Hepatocyte (in vitro differentiated cells): ENCODE measurements at regions not wholly inside any gene's neighbourhood (a gene's known extent, or its start where the extent isn't known, plus 50 kb on each side); places are given as distances from the start of the nearest gene placed in this dataset.

Source experiments
- DNase-seq: peaks from one replicate; pipeline ENCODE4 v3.0.0-alpha.2; 2016; ENCODE audit warnings: low spot score
- H2AFZ ChIP-seq: fragments of 200-600 bp; sonication (generic); 2 replicates; pipeline ENCODE4 v1.6.0; 2016; ENCODE audit warnings: antibody characterized with exemption, mild to moderate bottlenecking
- H3K27ac ChIP-seq: fragments of 200-600 bp; sonication (generic); 2 replicates; pipeline ENCODE4 v1.5.1; 2016; ENCODE audit warnings: mild to moderate bottlenecking
- H3K27me3 ChIP-seq: fragments of 200-600 bp; sonication (generic); 2 replicates; pipeline ENCODE4 v1.6.1; 2016
- H3K36me3 ChIP-seq: fragments of 200-600 bp; sonication (generic); replicated peaks from 2 replicates; pipeline ENCODE4 v1.5.1; 2016; ENCODE audit warnings: low read depth; ENCODE audit not compliant: insufficient read depth
- H3K4me1 ChIP-seq: fragments of 200-600 bp; sonication (generic); 2 replicates; pipeline ENCODE4 v1.5.1; 2016; ENCODE audit warnings: mild to moderate bottlenecking, moderate library complexity; ENCODE audit not compliant: insufficient read depth
- H3K4me2 ChIP-seq: fragments of 200-600 bp; sonication (generic); 2 replicates; pipeline ENCODE4 v1.6.0; 2016
- H3K4me3 ChIP-seq: fragments of 200-600 bp; sonication (generic); 2 replicates; pipeline ENCODE4 v1.5.1; 2016; ENCODE audit warnings: mild to moderate bottlenecking
- H3K79me2 ChIP-seq: fragments of 200-600 bp; sonication (generic); 2 replicates; pipeline ENCODE4 v1.6.0; 2017; ENCODE audit warnings: mild to moderate bottlenecking
- H3K9me2 ChIP-seq: fragments of 200-600 bp; sonication (generic); replicated peaks from 2 replicates; pipeline ENCODE4 v1.6.0; 2017; ENCODE audit warnings: mild to moderate bottlenecking; ENCODE audit not compliant: insufficient read depth
- H3K9me3 ChIP-seq: fragments of 200-600 bp; sonication (generic); 2 replicates; pipeline ENCODE4 v1.5.1; 2016; ENCODE audit warnings: low read depth, mild to moderate bottlenecking
- H4K20me1 ChIP-seq: fragments of 200-600 bp; sonication (generic); 2 replicates; pipeline ENCODE4 v1.6.0; 2016; ENCODE audit warnings: mild to moderate bottlenecking; ENCODE audit not compliant: insufficient read depth, poor library complexity, severe bottlenecking
- CTCF ChIP-seq: fragments of 200-600 bp; sonication (generic); IDR thresholded peaks from 2 replicates; pipeline ENCODE4 v1.5.1; 2016; ENCODE audit warnings: antibody characterized with exemption, mild to moderate bottlenecking; ENCODE audit not compliant: poor library complexity
- EZH2 ChIP-seq: fragments of 200-600 bp; sonication (generic); IDR thresholded peaks from 2 replicates; pipeline ENCODE4 v1.6.1; 2016; ENCODE audit warnings: antibody characterized with exemption, mild to moderate bottlenecking, borderline replicate concordance
- EZH2phosphoT487 ChIP-seq: fragments of 200-600 bp; sonication (generic); IDR thresholded peaks from one replicate; pipeline ENCODE4 v1.6.1; 2018; ENCODE audit warnings: antibody characterized with exemption, mild to moderate bottlenecking, low read depth, moderate library complexity; ENCODE audit not compliant: unreplicated experiment, severe bottlenecking
- WGBS: methylation state at CpG from one replicate; pipeline ENCODE4 v1.1.6; 2016; ENCODE audit warnings: low lambda C conversion rate; ENCODE audit errors: missing lambda C conversion rate; 5-methylcytosine and 5-hydroxymethylcytosine counted together

- Histone ChIP-seq H3K27me3 (no peaks in the 10 kb centered on the region), H3K4me2 (no peak overlapping the region), H3K4me1 (peaks cover 7% of the 10 kb centered on the region), H4K20me1 (no peaks in the 10 kb centered on the region), H3K9me2 (no peaks in the 10 kb centered on the region), H3K79me2 (no peaks in the 10 kb centered on the region), H3K4me3 (no peak overlapping the region), H3K27ac (no peak overlapping the region), H2AFZ (no peak overlapping the region), H3K36me3 (no peaks in the 10 kb centered on the region), H3K9me3 (no peaks in the 10 kb centered on the region)
- no peak for TF ChIP-seq EZH2
- no peak for TF ChIP-seq EZH2phosphoT487
- TF ChIP-seq CTCF: no peak
- no peak for DNase-seq
- 100% methylated on average over 3 of the region's 4 CpGs for WGBS
Measured at GRCh38 chr4:38322714-38323113, 341.3 kb upstream of the KLF3 start.

GRCh38 chr4:38323141-38323641 is 340.8 kb upstream of the KLF3 start:
- Histone ChIP-seq H3K79me2 (no peaks in the 10 kb centered on the region), H3K36me3 (no peaks in the 10 kb centered on the region), H3K4me1 (peaks cover 7% of the 10 kb centered on the region), H3K4me3 (no peak overlapping the region), H3K27ac (no peak overlapping the region), H3K9me2 (no peaks in the 10 kb centered on the region), H3K9me3 (no peaks in the 10 kb centered on the region), H4K20me1 (no peaks in the 10 kb centered on the region), H3K27me3 (no peaks in the 10 kb centered on the region), H3K4me2 (no peak overlapping the region), H2AFZ (no peak overlapping the region)
- TF ChIP-seq EZH2phosphoT487 (no peak), EZH2 (no peak), CTCF (no peak)
- WGBS: 93% methylated on average over 4 of the region's 4 CpGs
- no peak for DNase-seq

GRCh38 chr4:38324861-38325628 is 339.0 kb upstream of the KLF3 start:
- H3K79me2 ChIP-seq: no peaks in the 10 kb centered on the region
- no peak overlapping the region for H2AFZ ChIP-seq
- no peaks in the 10 kb centered on the region for H3K9me3 ChIP-seq
- H3K9me2 ChIP-seq: no peaks in the 10 kb centered on the region
- H3K27me3 ChIP-seq: no peaks in the 10 kb centered on the region
- no peaks in the 10 kb centered on the region for H3K4me1 ChIP-seq
- 95% methylated on average over 31 of the region's 31 CpGs for WGBS
- no peaks in the 10 kb centered on the region for H4K20me1 ChIP-seq
- H3K27ac ChIP-seq: no peak overlapping the region
- H3K4me2 ChIP-seq: no peak overlapping the region
- H3K36me3 ChIP-seq: no peaks in the 10 kb centered on the region
- TF ChIP-seq CTCF (no peak), EZH2 (no peak), EZH2phosphoT487 (no peak)
- DNase-seq: no peak
- H3K4me3 ChIP-seq: no peak overlapping the region

GRCh38 chr4:38325629-38325913 is 338.4 kb upstream of the KLF3 start:
- Histone ChIP-seq H2AFZ (no peak overlapping the region), H3K27ac (no peak overlapping the region), H3K79me2 (no peaks in the 10 kb centered on the region), H3K27me3 (no peaks in the 10 kb centered on the region), H3K4me1 (no peaks in the 10 kb centered on the region), H3K9me2 (no peaks in the 10 kb centered on the region), H3K4me3 (no peak overlapping the region), H3K9me3 (no peaks in the 10 kb centered on the region), H4K20me1 (no peaks in the 10 kb centered on the region), H3K36me3 (no peaks in the 10 kb centered on the region), H3K4me2 (no peak overlapping the region)
- no peak for DNase-seq
- TF ChIP-seq EZH2 (no peak), CTCF (no peak), EZH2phosphoT487 (no peak)
- 98% methylated on average over 2 of the region's 2 CpGs for WGBS
